HAP-1 (cell line): ENCODE measurements at regions not wholly inside any gene's neighbourhood (a gene's known extent, or its start where the extent isn't known, plus 50 kb on each side); places are given as distances from the start of the nearest gene placed in this dataset.

Source experiments
- DNase-seq, 2 experiments: peaks; one replicate each; pipeline ENCODE4 v3.0.0-alpha.2; 2016 to 2020; ENCODE audit warnings: low spot score in 2 of 2
- H3K27me3 ChIP-seq: fragments of 250-450 bp; sonication (Bioruptor Pico); 2 replicates; pipeline ENCODE4 v1.5.1; 2020; ENCODE audit warnings: low read depth, mild to moderate bottlenecking, moderate library complexity
- H3K36me3 ChIP-seq: fragments of 250-450 bp; sonication (Bioruptor Pico); replicated peaks from 2 replicates; pipeline ENCODE4 v1.5.1; 2020; ENCODE audit warnings: mild to moderate bottlenecking
- H3K4me1 ChIP-seq: fragments of 250-450 bp; sonication (Bioruptor Pico); 2 replicates; pipeline ENCODE4 v1.5.1; 2020; ENCODE audit warnings: mild to moderate bottlenecking
- H3K4me3 ChIP-seq: fragments of 250-450 bp; sonication (Bioruptor Pico); 2 replicates; pipeline ENCODE4 v1.5.1; 2020; ENCODE audit warnings: mild to moderate bottlenecking, moderate library complexity
- H3K9me3 ChIP-seq: fragments of 250-450 bp; sonication (Bioruptor Pico); 2 replicates; pipeline ENCODE4 v1.5.1; 2020; ENCODE audit warnings: mild to moderate bottlenecking, moderate library complexity
- in situ Hi-C: fragments of 300-500 bp; cut with MboI; formaldehyde crosslinking; loops from 3 replicates; pipeline ENCODE4 v1.14.3; 2020; ENCODE audit warnings: low sequenced_read_pairs, inconsistent platforms, mixed read lengths

DNA sequence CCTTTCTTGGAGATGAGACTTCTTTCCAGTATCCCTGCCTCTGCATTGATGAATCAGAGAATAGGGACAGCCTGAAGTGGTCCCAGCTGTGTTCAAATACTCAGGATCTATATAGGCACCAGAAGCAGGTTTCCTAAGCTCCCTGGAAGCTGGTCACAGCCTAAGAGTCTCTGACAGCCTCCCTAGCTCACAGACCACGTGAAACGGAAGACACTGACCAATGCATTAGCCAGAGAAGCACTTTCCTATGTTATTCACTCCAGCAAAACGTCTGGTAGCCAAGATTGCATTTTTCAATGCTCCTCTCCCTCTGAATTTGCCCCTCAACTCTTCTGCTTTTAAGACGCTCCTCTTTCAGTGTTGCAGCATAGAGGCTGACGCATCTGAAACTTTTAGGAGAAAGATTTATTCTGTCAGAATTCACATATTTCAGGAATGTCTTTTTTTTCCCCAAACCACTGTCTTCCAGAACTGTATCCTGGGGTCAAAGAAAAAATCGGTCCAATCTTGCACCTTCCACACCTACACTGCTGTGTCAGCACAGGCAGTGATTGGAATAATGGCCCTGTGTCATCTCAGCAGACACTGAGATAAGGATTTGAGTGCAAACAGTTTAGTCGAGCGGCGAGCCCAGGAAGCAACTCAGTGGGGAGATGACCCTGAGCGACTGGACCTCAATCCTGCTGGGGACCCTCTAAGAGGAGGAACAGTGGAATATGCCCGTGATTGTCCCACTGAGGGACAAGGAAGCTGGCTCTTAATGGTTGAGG is 109.4 kb downstream of the SMIM20 start:
- in situ Hi-C loops: no loop called here

DNA sequence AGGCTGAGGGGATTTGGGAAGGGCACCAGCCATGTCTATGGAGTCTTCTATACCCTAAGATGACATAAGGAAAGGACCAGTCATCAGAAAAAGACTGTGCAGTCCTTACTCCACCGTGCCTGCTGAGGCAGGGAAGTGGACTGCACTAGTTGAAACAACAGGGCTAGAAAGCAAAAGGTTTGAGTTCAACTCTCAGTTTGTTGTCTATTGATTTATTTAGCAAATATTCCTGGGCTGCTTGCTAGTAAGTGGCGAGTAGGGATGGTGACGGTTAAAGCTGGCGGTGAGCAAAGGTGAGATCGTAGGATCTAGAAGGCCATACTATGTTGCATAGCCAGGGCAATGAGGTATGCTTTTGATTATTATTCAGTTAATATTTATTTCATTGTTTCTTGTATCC is 110.1 kb downstream of the SMIM20 start:
- DNase-seq: no peak
- no peaks in the 10 kb centered on the region for H3K27me3 ChIP-seq
- H3K36me3 ChIP-seq: no peaks in the 10 kb centered on the region
- no peaks in the 10 kb centered on the region; the same call in 1 of the 2 replicates for H3K4me1 ChIP-seq
- no peak overlapping the region for H3K4me3 ChIP-seq
- no peaks in the 10 kb centered on the region for H3K9me3 ChIP-seq
- in situ Hi-C loops: no loop called here

More for the DNA sequence above, 109.4 kb downstream of the SMIM20 start:
- no peaks in the 10 kb centered on the region; the same call in 1 of the 2 replicates for H3K4me1 ChIP-seq
- no peaks in the 10 kb centered on the region for H3K27me3 ChIP-seq
- H3K9me3 ChIP-seq: no peaks in the 10 kb centered on the region
- no peaks in the 10 kb centered on the region for H3K36me3 ChIP-seq
- no peak for DNase-seq
- H3K4me3 ChIP-seq: no peak overlapping the region

DNA sequence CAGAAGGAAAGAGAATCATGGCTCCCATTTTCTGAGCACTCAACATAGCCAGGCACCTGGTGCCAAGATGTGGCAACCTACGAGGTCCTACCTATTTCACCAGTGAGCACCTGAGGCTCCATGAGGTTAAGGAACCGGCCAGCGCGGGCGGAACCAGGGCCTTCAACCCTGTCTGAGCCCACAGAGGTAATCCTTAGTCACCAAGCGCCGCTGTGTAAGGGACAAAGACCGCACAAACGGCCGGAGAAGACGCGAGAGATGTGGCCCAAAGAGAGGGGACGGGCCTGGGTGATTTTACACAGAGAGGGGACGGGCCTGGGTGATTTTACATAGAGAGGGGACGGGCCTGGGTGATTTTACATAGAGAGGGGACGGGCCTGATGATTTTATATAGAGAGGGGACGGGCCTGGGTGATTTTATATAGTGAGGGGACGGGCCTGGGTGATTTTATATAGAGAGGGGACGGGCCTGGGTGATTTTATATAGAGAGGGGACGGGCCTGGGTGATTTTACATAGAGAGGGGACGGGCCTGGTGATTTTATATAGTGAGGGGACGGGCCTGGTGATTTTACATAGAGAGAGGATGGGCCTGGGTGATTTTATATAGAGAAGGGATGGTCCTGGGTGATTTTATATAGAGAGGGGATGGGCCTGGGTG is 114.2 kb downstream of the SMIM20 start:
- H3K4me1 ChIP-seq: no peaks in the 10 kb centered on the region
- no peak overlapping the region for H3K4me3 ChIP-seq
- in situ Hi-C loops: no loop called here
- no peaks in the 10 kb centered on the region for H3K36me3 ChIP-seq
- no peaks in the 10 kb centered on the region for H3K27me3 ChIP-seq
- no peaks in the 10 kb centered on the region for H3K9me3 ChIP-seq
- DNase-seq: no peak

DNA sequence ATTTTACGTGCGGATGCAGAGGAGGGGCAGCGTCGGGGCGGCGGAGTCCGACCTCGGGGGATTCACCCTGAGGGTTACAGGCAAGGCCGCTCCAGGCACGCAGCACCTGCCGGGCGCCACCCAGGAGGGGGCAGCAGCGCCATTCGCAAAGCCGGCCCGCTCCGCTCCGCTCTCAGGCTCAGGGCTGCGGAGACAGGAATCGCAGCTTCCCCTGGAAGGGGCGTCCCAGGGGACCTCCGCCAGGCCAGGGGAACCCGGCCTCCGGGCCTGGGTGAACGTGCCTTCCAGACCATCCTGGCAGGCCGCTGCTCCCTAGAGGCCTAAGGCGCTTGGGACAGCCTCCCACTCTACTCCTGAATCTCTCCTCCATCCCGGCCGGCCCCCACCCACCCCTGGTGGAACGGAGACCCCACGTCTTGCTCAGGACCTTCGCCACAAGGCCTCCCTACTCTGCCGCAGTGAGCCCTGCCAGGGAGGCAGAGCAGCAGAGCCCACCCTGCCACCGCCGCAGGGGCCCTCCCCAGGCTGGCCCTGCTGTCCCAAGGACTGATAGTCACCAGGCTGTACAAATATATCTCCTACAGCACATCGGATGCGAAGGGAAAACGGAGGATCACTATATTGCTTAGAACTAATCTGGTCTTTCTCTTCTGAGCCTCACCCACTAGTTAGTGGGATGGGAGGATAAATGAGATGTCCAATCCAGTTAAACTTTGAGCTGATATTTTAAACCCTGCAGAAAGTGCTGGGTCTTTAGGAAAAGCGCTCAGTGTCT is 115.0 kb downstream of the SMIM20 start:
- in situ Hi-C loops: no loop called here
- Histone ChIP-seq H3K27me3 (no peaks in the 10 kb centered on the region), H3K9me3 (no peaks in the 10 kb centered on the region), H3K36me3 (no peaks in the 10 kb centered on the region), H3K4me3 (no peak overlapping the region), H3K4me1 (no peaks in the 10 kb centered on the region)
- DNase-seq: peak in 1 of 2 experiments; percentile 61

DNA sequence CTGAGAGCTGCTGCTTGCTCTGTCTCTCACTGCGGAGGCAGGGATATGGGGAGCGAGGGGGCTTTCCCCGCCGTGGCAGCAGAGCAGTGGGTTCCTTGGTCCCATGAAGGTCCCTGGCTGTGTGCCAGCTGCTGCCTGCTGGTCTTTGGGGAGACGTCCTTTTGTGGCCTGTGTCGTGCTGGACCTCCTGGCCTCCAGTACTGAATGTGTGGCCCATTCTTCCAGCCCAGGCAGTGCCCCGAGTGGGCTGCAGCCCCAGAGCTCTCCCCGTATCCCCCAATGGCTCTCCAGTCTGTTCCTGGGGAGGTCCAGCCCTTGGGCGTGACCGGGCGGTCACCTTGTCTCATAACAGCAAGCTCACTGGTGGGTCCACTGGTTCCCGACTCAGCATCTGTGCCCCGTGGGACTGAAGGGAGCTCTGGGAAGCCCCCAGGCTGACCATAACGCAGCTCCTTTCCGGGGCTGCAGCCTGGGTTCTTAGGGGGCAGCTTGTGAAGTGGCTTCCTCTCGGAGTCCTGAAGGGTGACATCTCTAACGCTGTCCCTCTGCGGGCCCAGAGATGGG is 115.6 kb downstream of the SMIM20 start:
- Histone ChIP-seq H3K36me3 (no peaks in the 10 kb centered on the region), H3K4me3 (no peak overlapping the region), H3K9me3 (no peaks in the 10 kb centered on the region), H3K4me1 (no peaks in the 10 kb centered on the region), H3K27me3 (no peaks in the 10 kb centered on the region)
- in situ Hi-C loops: no loop called here
- no peak for DNase-seq

DNA sequence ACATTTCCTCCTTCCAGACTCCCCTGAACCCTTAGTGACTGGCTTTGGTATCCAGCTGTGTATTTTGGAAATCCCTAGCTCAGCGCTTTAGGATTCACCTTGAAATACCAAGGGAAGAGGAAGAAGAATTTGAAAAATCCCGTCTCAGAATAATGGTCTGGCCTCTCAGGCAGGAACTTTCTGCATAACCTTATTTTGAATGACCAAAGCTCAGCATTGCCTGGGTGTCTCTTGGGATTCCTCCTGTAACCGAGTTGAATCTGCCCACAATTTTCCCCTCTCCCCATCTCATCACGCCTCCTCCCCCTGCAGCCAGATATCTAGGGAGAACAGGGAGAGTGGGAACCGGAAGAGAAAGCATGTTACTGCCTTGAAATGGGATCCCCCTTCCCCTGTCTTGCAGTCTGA is 116.2 kb downstream of the SMIM20 start:
- H3K4me1 ChIP-seq: no peaks in the 10 kb centered on the region
- in situ Hi-C loops: no loop called here
- DNase-seq: peak in 1 of 2 experiments; percentile 21
- H3K9me3 ChIP-seq: no peaks in the 10 kb centered on the region
- no peak overlapping the region for H3K4me3 ChIP-seq
- no peaks in the 10 kb centered on the region for H3K36me3 ChIP-seq
- no peaks in the 10 kb centered on the region for H3K27me3 ChIP-seq

DNA sequence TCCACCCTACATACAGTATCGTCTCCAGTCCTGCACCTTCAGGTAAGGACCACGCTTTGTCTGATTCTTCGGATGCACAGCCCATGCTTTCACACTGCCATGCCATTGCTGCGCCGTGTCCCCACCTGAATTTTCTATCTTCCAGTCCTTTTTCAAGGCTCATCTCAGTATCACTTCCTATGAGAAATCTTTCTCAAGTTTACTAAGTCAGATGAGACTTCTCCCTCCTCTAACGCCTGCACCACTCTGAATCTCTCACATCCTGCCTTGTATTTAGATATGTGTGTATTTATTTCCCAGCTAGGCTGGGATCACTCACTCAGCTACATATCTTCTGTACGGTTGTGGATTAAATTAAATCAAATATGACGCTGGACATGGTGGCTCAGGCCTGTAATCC is 116.8 kb downstream of the SMIM20 start:
- Histone ChIP-seq H3K4me1 (no peaks in the 10 kb centered on the region), H3K4me3 (no peak overlapping the region), H3K36me3 (no peaks in the 10 kb centered on the region), H3K9me3 (no peaks in the 10 kb centered on the region), H3K27me3 (no peaks in the 10 kb centered on the region)
- in situ Hi-C loops: no loop called here
- DNase-seq: no peak

DNA sequence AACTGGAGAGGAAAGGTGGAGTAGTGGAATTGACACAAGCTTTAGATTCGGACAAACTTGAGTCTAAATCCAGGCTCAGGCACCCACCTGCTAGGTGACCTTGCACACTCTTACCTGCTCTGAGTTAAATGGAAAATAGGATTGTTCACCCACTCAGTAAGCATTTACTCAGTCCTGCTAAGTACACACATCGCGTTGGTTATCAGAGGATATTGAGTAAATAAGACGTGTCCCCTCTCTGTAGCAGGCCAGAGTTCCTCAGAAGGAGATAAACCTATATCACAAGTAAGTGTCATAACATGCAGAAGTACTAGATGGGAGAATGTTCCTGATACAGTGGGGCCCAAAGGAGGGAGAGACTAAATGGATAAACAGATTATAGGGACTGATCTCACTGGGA is 117.7 kb downstream of the SMIM20 start:
- in situ Hi-C loops: no loop called here
- no peaks in the 10 kb centered on the region for H3K36me3 ChIP-seq
- no peak for DNase-seq
- no peaks in the 10 kb centered on the region for H3K4me1 ChIP-seq
- H3K4me3 ChIP-seq: no peak overlapping the region
- H3K9me3 ChIP-seq: no peaks in the 10 kb centered on the region
- H3K27me3 ChIP-seq: no peaks in the 10 kb centered on the region

DNA sequence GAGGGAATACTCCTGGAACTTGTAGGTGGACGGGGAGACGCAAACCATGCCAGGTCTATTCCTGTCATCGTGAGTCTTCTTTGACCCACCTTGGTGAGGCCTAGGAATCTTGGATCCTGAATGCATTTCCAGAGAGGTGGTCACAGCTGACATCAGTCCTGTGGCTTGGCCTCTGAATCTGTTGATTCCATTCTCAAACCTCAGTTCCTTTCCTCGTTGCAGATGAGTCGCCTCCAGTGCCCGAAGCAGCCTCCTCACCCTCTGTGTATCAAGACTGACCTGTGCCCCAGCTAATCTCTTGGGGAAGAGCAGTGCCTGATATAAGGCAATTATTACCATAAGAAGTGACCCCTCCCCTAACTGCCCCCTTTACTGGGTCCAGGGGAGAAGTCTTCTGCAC is 118.1 kb downstream of the SMIM20 start:
- H3K27me3 ChIP-seq: no peaks in the 10 kb centered on the region
- no peaks in the 10 kb centered on the region for H3K4me1 ChIP-seq
- in situ Hi-C loops: no loop called here
- H3K4me3 ChIP-seq: no peak overlapping the region
- no peak for DNase-seq
- H3K9me3 ChIP-seq: no peaks in the 10 kb centered on the region
- H3K36me3 ChIP-seq: no peaks in the 10 kb centered on the region

DNA sequence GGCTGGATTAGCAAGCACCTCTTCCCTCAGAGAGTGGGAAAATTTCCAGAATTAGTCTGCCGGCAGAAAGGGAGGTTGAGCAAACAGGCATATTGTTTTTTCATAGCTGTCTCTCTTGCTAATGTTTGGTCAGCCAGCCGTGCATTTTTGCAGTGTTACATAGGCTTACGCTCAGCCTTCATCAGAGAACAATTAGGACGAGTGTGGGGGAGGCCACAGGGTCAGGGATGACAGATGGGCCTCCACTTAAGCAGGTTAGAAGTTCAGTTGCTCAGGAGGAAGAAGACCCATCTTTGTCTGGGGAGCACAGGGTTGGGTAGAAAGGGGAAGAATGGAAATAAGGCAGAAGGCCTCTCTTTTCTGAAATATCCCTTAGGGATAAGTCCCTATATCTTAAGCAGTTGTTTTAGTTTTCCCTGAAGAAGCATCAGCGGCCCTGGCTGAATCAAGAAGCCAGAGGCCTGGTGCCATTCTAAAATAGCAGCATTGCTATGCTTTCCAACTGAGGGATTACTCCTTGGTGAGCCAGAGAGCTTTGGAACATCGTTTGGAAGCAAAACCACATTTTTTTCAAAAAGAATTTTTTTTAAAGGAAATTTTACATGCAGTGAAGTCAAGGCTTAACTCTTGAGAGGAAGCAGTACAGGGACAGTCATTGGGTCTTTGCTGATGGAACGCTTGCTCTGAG is 118.8 kb downstream of the SMIM20 start:
- Histone ChIP-seq H3K27me3 (no peaks in the 10 kb centered on the region), H3K4me1 (no peaks in the 10 kb centered on the region), H3K9me3 (no peaks in the 10 kb centered on the region), H3K4me3 (no peak overlapping the region), H3K36me3 (no peaks in the 10 kb centered on the region)
- no peak for DNase-seq
- in situ Hi-C loops: no loop called here

DNA sequence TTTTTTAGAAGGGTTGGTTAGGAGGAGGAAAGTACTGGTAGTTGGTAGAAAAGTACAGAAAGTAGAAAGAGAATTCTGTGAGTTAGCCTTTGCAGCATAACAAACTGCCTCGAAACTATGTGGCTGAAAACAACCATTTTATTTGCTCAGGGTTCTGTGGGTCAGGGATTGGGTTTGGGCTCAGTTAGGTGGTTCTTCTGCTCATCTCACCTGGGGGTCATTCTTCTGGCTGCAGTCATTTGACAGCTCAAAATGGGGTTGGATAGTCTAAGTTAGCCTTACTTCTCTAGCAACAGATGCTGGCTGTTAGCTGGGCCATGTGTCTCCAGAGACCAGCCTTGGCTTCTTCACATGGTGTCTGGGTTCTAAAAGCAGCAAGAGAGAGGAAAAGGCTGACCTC is 119.4 kb downstream of the SMIM20 start:
- Histone ChIP-seq H3K4me1 (no peaks in the 10 kb centered on the region), H3K36me3 (no peaks in the 10 kb centered on the region), H3K4me3 (no peak overlapping the region), H3K9me3 (no peaks in the 10 kb centered on the region), H3K27me3 (no peaks in the 10 kb centered on the region)
- in situ Hi-C loops: no loop called here
- no peak for DNase-seq

DNA sequence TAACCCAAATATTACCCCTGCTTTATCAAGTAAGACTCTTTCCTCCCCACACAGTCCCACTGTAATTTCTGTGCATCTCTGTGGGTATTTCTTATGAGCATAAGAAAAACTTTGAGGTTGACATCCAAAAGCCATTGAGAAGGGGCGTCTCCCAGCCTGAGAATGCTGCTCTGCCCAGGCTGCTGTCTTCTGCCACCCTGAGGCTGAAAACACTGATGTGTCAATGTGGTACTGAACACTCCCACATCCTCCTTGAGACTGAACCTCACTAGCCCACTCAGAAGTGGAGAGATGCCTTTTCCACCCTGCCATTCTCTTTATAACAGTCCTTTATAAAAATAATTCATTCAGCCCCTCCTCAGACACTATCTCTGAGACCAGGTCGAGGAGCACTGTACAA is 120.8 kb downstream of the SMIM20 start:
- Histone ChIP-seq H3K27me3 (no peaks in the 10 kb centered on the region), H3K4me1 (no peaks in the 10 kb centered on the region), H3K4me3 (no peak overlapping the region), H3K9me3 (no peaks in the 10 kb centered on the region), H3K36me3 (no peaks in the 10 kb centered on the region)
- no peak for DNase-seq
- in situ Hi-C loops: no loop called here

DNA sequence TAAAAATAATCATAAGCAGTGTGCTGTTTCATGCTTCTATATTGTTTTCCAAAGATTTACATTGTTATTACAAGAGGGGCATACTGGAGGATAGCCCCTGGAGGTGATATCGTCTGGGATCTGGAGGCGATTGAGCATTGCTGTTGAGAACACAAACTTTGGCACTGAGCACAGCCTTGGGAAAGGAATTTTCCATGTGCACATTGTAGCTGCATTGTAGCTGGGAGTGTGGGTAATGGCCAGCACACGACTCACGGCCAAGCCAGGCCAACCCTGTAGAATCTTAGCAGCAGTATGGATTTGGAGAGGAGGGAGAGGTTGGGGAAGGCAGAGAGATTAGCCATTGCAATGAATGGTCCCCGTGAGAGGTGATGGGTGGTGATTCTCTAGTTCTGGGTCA is 121.9 kb downstream of the SMIM20 start:
- Histone ChIP-seq H3K4me3 (no peak overlapping the region), H3K4me1 (no peaks in the 10 kb centered on the region), H3K36me3 (no peaks in the 10 kb centered on the region), H3K27me3 (no peaks in the 10 kb centered on the region), H3K9me3 (no peaks in the 10 kb centered on the region)
- DNase-seq: no peak
- in situ Hi-C loops: no loop called here
